Neural cell (in vitro differentiated cells): ENCODE measurements at regions not wholly inside any gene's neighbourhood (a gene's known extent, or its start where the extent isn't known, plus 50 kb on each side); places are given as distances from the start of the nearest gene placed in this dataset.
A peak's percentile ranks its signal among the peaks of the same experiment; 100 is the strongest.

Experiments used
- H2AFZ ChIP-seq: fragments of 200-600, 300-800 bp; sonication (generic), shearing (Covaris generic); 2 replicates; pipeline ENCODE4 v1.6.0; 2014; ENCODE audit warnings: low read depth, mild to moderate bottlenecking, antibody characterized with exemption, low read length, moderate library complexity
- H3F3A ChIP-seq: fragments of 200-600 bp; shearing (Covaris generic); 2 replicates; pipeline ENCODE4 v1.6.1; 2016; ENCODE audit warnings: mild to moderate bottlenecking, moderate library complexity, mixed read lengths, antibody characterized with exemption, low read length; ENCODE audit not compliant: insufficient read depth, poor library complexity, severe bottlenecking
- H3K27ac ChIP-seq: fragments of 200-600, 300-800 bp; sonication (generic), shearing (Covaris generic); 2 replicates; pipeline ENCODE4 v1.5.1; 2014; ENCODE audit warnings: mild to moderate bottlenecking, low read length, moderate library complexity
- H3K27me3 ChIP-seq: fragments of 300-800, 200-600 bp; sonication (generic), shearing (Covaris generic); 2 replicates; pipeline ENCODE4 v1.6.0; 2014; ENCODE audit warnings: mild to moderate bottlenecking, low read depth, low read length, moderate library complexity; ENCODE audit not compliant: insufficient read depth
- H3K36me3 ChIP-seq: fragments of 300-800, 200-600 bp; sonication (generic), shearing (Covaris generic); 2 replicates; pipeline ENCODE4 v1.5.1; 2014; ENCODE audit warnings: mild to moderate bottlenecking, antibody characterized with exemption, low read length, moderate library complexity; ENCODE audit not compliant: insufficient read depth
- H3K4me2 ChIP-seq: fragments of 300-800, 200-600 bp; sonication (generic), shearing (Covaris generic); 2 replicates; pipeline ENCODE4 v1.6.0; 2014; ENCODE audit warnings: mild to moderate bottlenecking, low read length
- H3K4me3 ChIP-seq: fragments of 300-800, 200-600 bp; sonication (generic), shearing (Covaris generic); 2 replicates; pipeline ENCODE4 v1.5.1; 2014; ENCODE audit warnings: mild to moderate bottlenecking, low read length, moderate library complexity
- H3K79me2 ChIP-seq: fragments of 200-600 bp; shearing (Covaris generic); replicated peaks from 2 replicates; pipeline ENCODE4 v1.6.0; 2014; ENCODE audit warnings: mild to moderate bottlenecking, low read length, moderate library complexity; ENCODE audit not compliant: insufficient read depth
- H3K9ac ChIP-seq: fragments of 300-800, 200-600 bp; sonication (generic), shearing (Covaris generic); 2 replicates; pipeline ENCODE4 v1.6.1; 2016; ENCODE audit warnings: mild to moderate bottlenecking, low read length, mixed read lengths
- H3K9me2 ChIP-seq: fragments of 200-600 bp; shearing (Covaris generic); 2 replicates; pipeline ENCODE4 v1.6.1; 2016; ENCODE audit warnings: mild to moderate bottlenecking, low read length, mixed read lengths; ENCODE audit not compliant: insufficient read depth
- H3K9me3 ChIP-seq: fragments of 200-600, 300-800 bp; sonication (generic), shearing (Covaris generic); 2 replicates; pipeline ENCODE4 v1.6.1; 2016; ENCODE audit warnings: mild to moderate bottlenecking, mixed run types, low read length, moderate library complexity, mixed read lengths
- H4K20me1 ChIP-seq: fragments of 200-600 bp; shearing (Covaris generic); 2 replicates; pipeline ENCODE4 v1.6.1; 2016; ENCODE audit warnings: mild to moderate bottlenecking, mixed run types; ENCODE audit not compliant: insufficient read depth
- CTCF ChIP-seq: fragments of 450-650 bp; IDR thresholded peaks from 2 replicates; pipeline ENCODE4 v1.5.1; 2014; ENCODE audit warnings: antibody characterized with exemption, mild to moderate bottlenecking, moderate library complexity; ENCODE audit not compliant: poor library complexity, severe bottlenecking
- EP300 ChIP-seq: fragments of 450-650 bp; conservative IDR thresholded peaks from 2 replicates; pipeline ENCODE4 v1.6.1; 2014; ENCODE audit warnings: antibody characterized with exemption, mild to moderate bottlenecking, moderate library complexity; ENCODE audit not compliant: poor library complexity, severe bottlenecking
- EZH2 ChIP-seq: fragments of 200-600, 300-800 bp; shearing (Covaris generic), sonication (generic); IDR thresholded peaks from 2 replicates; pipeline ENCODE4 v1.6.1; 2014; ENCODE audit warnings: antibody characterized with exemption, low read length, borderline replicate concordance, mild to moderate bottlenecking; ENCODE audit not compliant: insufficient read depth, poor library complexity, severe bottlenecking
- MXI1 ChIP-seq: fragments of 450-650 bp; conservative IDR thresholded peaks from 2 replicates; pipeline ENCODE4 v1.6.1; 2014; ENCODE audit warnings: antibody characterized with exemption, mild to moderate bottlenecking; ENCODE audit not compliant: poor library complexity, severe bottlenecking
- POLR2AphosphoS5 ChIP-seq: IDR thresholded peaks from 2 replicates; pipeline ENCODE4 v1.6.1; 2012
- SMC3 ChIP-seq: fragments of 450-650 bp; conservative IDR thresholded peaks from 2 replicates; pipeline ENCODE4 v1.6.1; 2014; ENCODE audit warnings: antibody characterized with exemption, mild to moderate bottlenecking, moderate library complexity; ENCODE audit not compliant: poor library complexity
- TAF1 ChIP-seq: IDR thresholded peaks from 2 replicates; pipeline ENCODE4 v1.6.1; 2012; ENCODE audit warnings: low read depth
- TF ChIP-seq, protein P1 (sequence below): IDR thresholded peaks from 2 replicates; pipeline ENCODE4 v1.6.1; 2012; ENCODE audit warnings: borderline replicate concordance

- no peaks in the 10 kb centered on the region for H3K9me3 ChIP-seq
- H3K36me3 ChIP-seq, result no peaks in the 10 kb centered on the region
- no peak overlapping the region for H2AFZ ChIP-seq
- H4K20me1 ChIP-seq, result no peaks in the 10 kb centered on the region
- no peak overlapping the region for H3K27ac ChIP-seq
- TF ChIP-seq, protein P1, sequence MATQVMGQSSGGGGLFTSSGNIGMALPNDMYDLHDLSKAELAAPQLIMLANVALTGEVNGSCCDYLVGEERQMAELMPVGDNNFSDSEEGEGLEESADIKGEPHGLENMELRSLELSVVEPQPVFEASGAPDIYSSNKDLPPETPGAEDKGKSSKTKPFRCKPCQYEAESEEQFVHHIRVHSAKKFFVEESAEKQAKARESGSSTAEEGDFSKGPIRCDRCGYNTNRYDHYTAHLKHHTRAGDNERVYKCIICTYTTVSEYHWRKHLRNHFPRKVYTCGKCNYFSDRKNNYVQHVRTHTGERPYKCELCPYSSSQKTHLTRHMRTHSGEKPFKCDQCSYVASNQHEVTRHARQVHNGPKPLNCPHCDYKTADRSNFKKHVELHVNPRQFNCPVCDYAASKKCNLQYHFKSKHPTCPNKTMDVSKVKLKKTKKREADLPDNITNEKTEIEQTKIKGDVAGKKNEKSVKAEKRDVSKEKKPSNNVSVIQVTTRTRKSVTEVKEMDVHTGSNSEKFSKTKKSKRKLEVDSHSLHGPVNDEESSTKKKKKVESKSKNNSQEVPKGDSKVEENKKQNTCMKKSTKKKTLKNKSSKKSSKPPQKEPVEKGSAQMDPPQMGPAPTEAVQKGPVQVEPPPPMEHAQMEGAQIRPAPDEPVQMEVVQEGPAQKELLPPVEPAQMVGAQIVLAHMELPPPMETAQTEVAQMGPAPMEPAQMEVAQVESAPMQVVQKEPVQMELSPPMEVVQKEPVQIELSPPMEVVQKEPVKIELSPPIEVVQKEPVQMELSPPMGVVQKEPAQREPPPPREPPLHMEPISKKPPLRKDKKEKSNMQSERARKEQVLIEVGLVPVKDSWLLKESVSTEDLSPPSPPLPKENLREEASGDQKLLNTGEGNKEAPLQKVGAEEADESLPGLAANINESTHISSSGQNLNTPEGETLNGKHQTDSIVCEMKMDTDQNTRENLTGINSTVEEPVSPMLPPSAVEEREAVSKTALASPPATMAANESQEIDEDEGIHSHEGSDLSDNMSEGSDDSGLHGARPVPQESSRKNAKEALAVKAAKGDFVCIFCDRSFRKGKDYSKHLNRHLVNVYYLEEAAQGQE, result no peak
- TF ChIP-seq TAF1 (no peak), CTCF (no peak), EZH2 (no peak), SMC3 (no peak), POLR2AphosphoS5 (no peak), MXI1 (no peak), EP300 (no peak)
- no peak overlapping the region for H3K4me2 ChIP-seq
- no peaks in the 10 kb centered on the region for H3K9me2 ChIP-seq
- no peaks in the 10 kb centered on the region for H3K27me3 ChIP-seq
- no peak overlapping the region for H3K9ac ChIP-seq
- H3K79me2 ChIP-seq, result no peaks in the 10 kb centered on the region
- H3F3A ChIP-seq, result no peaks in the 10 kb centered on the region
- no peak overlapping the region for H3K4me3 ChIP-seq
Observed at GRCh38 chr7:46902463-46902862, 679.4 kb downstream of the TNS3 start.

GRCh38 chr7:46900312-46901263 is 681.3 kb downstream of the TNS3 start:
- TF ChIP-seq, protein P1, result no peak
- TF ChIP-seq EP300, result peak; percentile 73
- TF ChIP-seq POLR2AphosphoS5, result peak; percentile 57
- Histone ChIP-seq H3F3A (no peaks in the 10 kb centered on the region), H3K4me2 (no peak overlapping the region), H3K9me2 (no peaks in the 10 kb centered on the region), H3K27ac (no peak overlapping the region), H4K20me1 (no peaks in the 10 kb centered on the region), H2AFZ (no peak overlapping the region), H3K27me3 (no peaks in the 10 kb centered on the region), H3K9me3 (no peaks in the 10 kb centered on the region), H3K36me3 (no peaks in the 10 kb centered on the region), H3K79me2 (no peaks in the 10 kb centered on the region), H3K9ac (no peak overlapping the region), H3K4me3 (peak overlapping the region; percentile 30)
